OCI-LY1 (cell line): ENCODE measurements at regions not wholly inside any gene's neighbourhood (a gene's known extent, or its start where the extent isn't known, plus 50 kb on each side); places are given as distances from the start of the nearest gene placed in this dataset.
A peak's percentile ranks its signal among the peaks of the same experiment; 100 is the strongest.

ENCODE experiments used
- H2AFZ ChIP-seq: fragments of 200-600 bp; sonication (generic), shearing (Covaris generic); 2 replicates; pipeline ENCODE4 v1.6.0; 2014; ENCODE audit warnings: antibody characterized with exemption, mild to moderate bottlenecking, low read length
- H3F3A ChIP-seq: fragments of 200-600 bp; sonication (generic), shearing (Covaris generic); 2 replicates; pipeline ENCODE4 v1.6.0; 2014; ENCODE audit warnings: mild to moderate bottlenecking, antibody characterized with exemption, low read length, moderate library complexity; ENCODE audit not compliant: insufficient read depth
- H3K27ac ChIP-seq: fragments of 200-600 bp; sonication (generic); 2 replicates; pipeline ENCODE4 v1.5.1; 2014; ENCODE audit warnings: low read length, mixed run types, mild to moderate bottlenecking, low read depth; ENCODE audit not compliant: poor library complexity, severe bottlenecking
- H3K27me3 ChIP-seq: fragments of 200-600 bp; sonication (generic); 2 replicates; pipeline ENCODE4 v1.6.0; 2014; ENCODE audit warnings: antibody characterized with exemption, mild to moderate bottlenecking, low read length, moderate library complexity; ENCODE audit not compliant: insufficient read depth
- H3K36me3 ChIP-seq: fragments of 200-600 bp; sonication (generic); 2 replicates; pipeline ENCODE4 v1.6.1; 2014; ENCODE audit warnings: mild to moderate bottlenecking, antibody characterized with exemption, low read length, moderate library complexity, mixed read lengths; ENCODE audit not compliant: insufficient read depth
- H3K4me1 ChIP-seq: fragments of 200-600 bp; sonication (generic); 2 replicates; pipeline ENCODE4 v1.5.1; 2014; ENCODE audit warnings: mild to moderate bottlenecking, low read length, moderate library complexity; ENCODE audit not compliant: insufficient read depth, severe bottlenecking
- H3K4me2 ChIP-seq: fragments of 200-600 bp; sonication (generic), shearing (Covaris generic); 2 replicates; pipeline ENCODE4 v1.6.1; 2014; ENCODE audit warnings: low read length
- H3K4me3 ChIP-seq: fragments of 200-600 bp; sonication (generic); 2 replicates; pipeline ENCODE4 v1.5.1; 2014; ENCODE audit warnings: low read length, low read depth, mild to moderate bottlenecking, mixed read lengths; ENCODE audit not compliant: poor library complexity, severe bottlenecking
- H3K79me2 ChIP-seq: fragments of 200-600 bp; shearing (Covaris generic); 2 replicates; pipeline ENCODE4 v1.6.1; 2016; ENCODE audit warnings: mixed run types, low read length, mixed read lengths; ENCODE audit not compliant: insufficient read depth
- H3K9ac ChIP-seq: fragments of 200-600 bp; sonication (generic), shearing (Covaris generic); 2 replicates; pipeline ENCODE4 v1.6.1; 2014; ENCODE audit warnings: mild to moderate bottlenecking, low read length, mixed read lengths
- H3K9me2 ChIP-seq: fragments of 200-600 bp; sonication (generic), shearing (Covaris generic); 2 replicates; pipeline ENCODE4 v1.6.1; 2014; ENCODE audit warnings: low read depth, mild to moderate bottlenecking, low read length, mixed read lengths
- H3K9me3 ChIP-seq: fragments of 200-600 bp; shearing (Covaris generic); 2 replicates; pipeline ENCODE4 v1.6.1; 2014; ENCODE audit warnings: low read length, mixed read lengths
- H4K20me1 ChIP-seq: fragments of 200-600 bp; sonication (generic), shearing (Covaris generic); 2 replicates; pipeline ENCODE4 v1.6.0; 2016; ENCODE audit warnings: mild to moderate bottlenecking, low read length; ENCODE audit not compliant: insufficient read depth
- CTCF ChIP-seq: fragments of 200-600 bp; sonication (generic), shearing (Covaris generic); IDR thresholded peaks from 2 replicates; pipeline ENCODE4 v1.5.1; 2017; ENCODE audit warnings: mild to moderate bottlenecking, antibody characterized with exemption, low read length, moderate library complexity, mixed read lengths
- EZH2 ChIP-seq: fragments of 200-600 bp; sonication (generic), shearing (Covaris generic); IDR thresholded peaks from 2 replicates; pipeline ENCODE4 v1.8.0; 2017; ENCODE audit warnings: borderline replicate concordance, mixed run types, mild to moderate bottlenecking, antibody characterized with exemption, low read length, moderate library complexity, mixed read lengths

DNA sequence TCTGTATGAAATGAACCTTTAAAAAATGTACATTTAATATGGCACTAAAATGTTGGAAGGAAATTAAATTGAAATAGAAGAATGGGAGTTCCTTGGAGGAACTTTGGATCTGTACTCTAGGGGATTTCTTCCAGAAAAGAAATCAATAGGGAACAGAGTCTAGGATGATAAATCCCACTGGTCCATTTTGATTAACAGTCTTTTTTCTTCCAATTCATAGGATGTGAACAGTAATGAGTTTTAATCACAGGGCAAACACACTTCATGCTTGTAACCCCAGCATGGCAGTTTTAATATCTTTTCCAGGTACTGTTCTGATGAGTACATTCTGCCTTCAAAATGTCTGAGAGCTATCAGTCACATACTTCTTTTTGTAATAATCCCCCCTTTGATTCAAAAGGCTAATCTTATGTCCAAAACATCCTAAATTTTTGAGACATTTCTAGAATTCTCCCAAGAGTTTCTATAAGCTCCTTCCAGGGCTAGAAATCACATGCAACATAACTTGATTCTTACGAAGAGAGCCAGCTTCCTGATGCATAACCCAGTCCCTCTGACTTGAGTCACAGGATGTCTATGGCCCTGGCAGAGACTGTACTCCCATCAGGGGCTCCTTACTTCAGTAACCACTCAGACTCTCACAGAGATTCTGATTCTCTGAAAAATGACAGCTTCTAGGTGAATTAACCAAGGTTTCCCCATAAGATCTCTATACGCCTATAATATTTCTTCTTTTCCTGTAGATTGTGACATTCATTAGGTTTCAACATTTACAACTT lies 112.9 kb downstream of the SLC36A4 start:
- no peak overlapping the region for H3K4me3 ChIP-seq
- no peaks in the 10 kb centered on the region for H3K79me2 ChIP-seq
- no peak overlapping the region for H3K27ac ChIP-seq
- no peaks in the 10 kb centered on the region for H3K9me2 ChIP-seq
- H3K9ac ChIP-seq: no peak overlapping the region
- no peaks in the 10 kb centered on the region for H3F3A ChIP-seq
- no peaks in the 10 kb centered on the region for H3K9me3 ChIP-seq
- no peaks in the 10 kb centered on the region for H3K27me3 ChIP-seq
- no peaks in the 10 kb centered on the region for H3K4me1 ChIP-seq
- no peak overlapping the region for H3K4me2 ChIP-seq
- H3K36me3 ChIP-seq: no peaks in the 10 kb centered on the region
- no peak overlapping the region for H2AFZ ChIP-seq
- no peaks in the 10 kb centered on the region for H4K20me1 ChIP-seq
- TF ChIP-seq EZH2 (no peak), CTCF (no peak)

DNA sequence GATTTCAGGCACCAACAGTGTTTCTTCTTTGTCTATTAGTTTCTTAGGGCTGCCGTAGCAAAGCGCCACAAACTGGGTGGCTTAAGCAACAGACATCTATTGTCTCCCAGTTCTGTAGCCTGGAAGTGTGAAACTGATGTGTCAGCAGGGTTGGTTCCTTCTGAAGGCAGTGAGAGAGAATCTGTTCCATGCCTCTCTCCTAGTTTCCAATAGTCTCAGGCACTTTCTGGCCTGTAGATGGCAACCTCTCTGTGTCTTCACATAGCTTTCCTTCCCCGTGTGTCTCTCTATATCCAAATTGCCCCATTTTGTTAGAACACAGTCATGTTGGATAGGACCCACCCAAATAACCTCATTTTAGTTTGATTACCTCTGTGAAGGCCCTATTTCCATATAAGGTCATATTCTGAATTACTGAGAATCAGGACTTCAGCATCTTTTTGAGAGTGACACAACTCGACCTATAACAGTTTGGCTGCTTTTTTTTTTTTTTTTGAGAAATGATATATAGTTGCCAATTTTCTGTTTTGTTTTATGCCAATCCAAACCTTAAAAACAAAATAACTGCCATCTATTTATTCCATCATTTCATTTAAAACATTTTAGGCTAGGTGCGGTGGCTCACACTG lies 108.2 kb downstream of the SLC36A4 start:
- Histone ChIP-seq H3K4me1 (no peaks in the 10 kb centered on the region), H3K4me2 (no peak overlapping the region), H3K9me2 (no peaks in the 10 kb centered on the region), H3K36me3 (no peaks in the 10 kb centered on the region), H3K27ac (no peak overlapping the region), H3K79me2 (no peaks in the 10 kb centered on the region), H3K9me3 (no peaks in the 10 kb centered on the region), H3K9ac (no peak overlapping the region), H3K27me3 (no peaks in the 10 kb centered on the region), H2AFZ (no peak overlapping the region), H3K4me3 (no peak overlapping the region), H4K20me1 (no peaks in the 10 kb centered on the region), H3F3A (no peaks in the 10 kb centered on the region)
- TF ChIP-seq EZH2: no peak
- peak; percentile 56 for TF ChIP-seq CTCF
